ENCODE measurements at regions not wholly inside any gene's neighbourhood (a gene's known extent, or its start where the extent isn't known, plus 50 kb on each side); places are given as distances from the start of the nearest gene placed in this dataset.

GRCh38 chr16:86953631-86954391 lies 363.4 kb downstream of the C16orf95 start:
- Histone ChIP-seq H3K27ac (ENCODE audit: low read depth in 1 of 2, low read length in 2 of 2) (no peak overlapping the region), H3K36me3 (ENCODE audit: control insufficient read depth in 4 of 4, insufficient read depth in 3 of 4, low read depth in 1 of 4, low read length in 3 of 4) (no peaks in the 10 kb centered on the region)
- WGBS = 47% methylated on average over 29 of the region's 29 CpGs

GRCh38 chr16:86955136-86955855 lies 361.9 kb downstream of the C16orf95 start:
- H3K9ac ChIP-seq (ENCODE audit: low read depth in 1 of 2, low read length in 2 of 2) = no peak overlapping the region
- peaks cover 0 to 4% (median 2%) of the 10 kb centered on the region in 4 donors for H3K27me3 ChIP-seq (ENCODE audit: control insufficient read depth in 4 of 4, insufficient read depth in 4 of 4, low read length in 3 of 4)
- no peak for TF ChIP-seq FOXA2 (IDR thresholded peaks at IDR 0.05)
- TF ChIP-seq CTCF (IDR thresholded peaks at IDR 0.05; ENCODE audit: low read depth, low read length, missing input control) = no peak
- TF ChIP-seq MAX (IDR thresholded peaks at IDR 0.05) = no peak
- TF ChIP-seq HNF4A (conservative IDR thresholded peaks at IDR 0.05) = no peak
- TF ChIP-seq JUND (IDR thresholded peaks at IDR 0.05) = no peak
- no peak for TF ChIP-seq ATF3 (IDR thresholded peaks at IDR 0.05)
- TF ChIP-seq YY1 (IDR thresholded peaks at IDR 0.05) = no peak
- TF ChIP-seq RXRA (IDR thresholded peaks at IDR 0.05) = no peak
- TF ChIP-seq ZBTB33 (IDR thresholded peaks at IDR 0.05) = no peak
- peaks cover 0 to 10% (median 1%) of the 10 kb centered on the region in 4 donors for H3K9me3 ChIP-seq (ENCODE audit: control insufficient read depth in 4 of 4, low read length in 3 of 4)
- no peak overlapping the region for H3K4me3 ChIP-seq (ENCODE audit: low read depth in 1 of 3, low read length in 3 of 3)
- no peak for DNase-seq (ENCODE audit: low spot score)
- no peaks in the 10 kb centered on the region for H3K4me1 ChIP-seq (ENCODE audit: control insufficient read depth in 4 of 4, insufficient read depth in 4 of 4, low read length in 3 of 4)
- WGBS = 75% methylated on average over 13 of the region's 13 CpGs
- no peak overlapping the region for H3K27ac ChIP-seq (ENCODE audit: low read depth in 1 of 2, low read length in 2 of 2)
- no peaks in the 10 kb centered on the region for H3K36me3 ChIP-seq (ENCODE audit: control insufficient read depth in 4 of 4, insufficient read depth in 3 of 4, low read depth in 1 of 4, low read length in 3 of 4)

More at GRCh38 chr16:86953631-86954391, 363.4 kb downstream of the C16orf95 start:
- Histone ChIP-seq H3K4me1 (ENCODE audit: control insufficient read depth in 4 of 4, insufficient read depth in 4 of 4, low read length in 3 of 4) (no peaks in the 10 kb centered on the region), H3K4me3 (ENCODE audit: low read depth in 1 of 3, low read length in 3 of 3) (no peak overlapping the region), H3K9me3 (ENCODE audit: control insufficient read depth in 4 of 4, low read length in 3 of 4) (peaks cover 0 to 10% (median 1%) of the 10 kb centered on the region in 4 donors), H3K9ac (ENCODE audit: low read depth in 1 of 2, low read length in 2 of 2) (no peak overlapping the region), H3K27me3 (ENCODE audit: control insufficient read depth in 4 of 4, insufficient read depth in 4 of 4, low read length in 3 of 4) (peaks cover 0 to 2% (median under 1%) of the 10 kb centered on the region in 4 donors)
- DNase-seq (ENCODE audit: low spot score) = no peak
- TF ChIP-seq SP1 (IDR thresholded peaks at IDR 0.05) (no peak), RXRA (IDR thresholded peaks at IDR 0.05) (no peak), REST (IDR thresholded peaks at IDR 0.05) (no peak), FOXA1 (IDR thresholded peaks at IDR 0.05) (no peak), GABPA (IDR thresholded peaks at IDR 0.05 in 1 of 2, conservative IDR thresholded peaks at IDR 0.05 in 1 of 2) (no peak)

Data from liver (tissue), 8 donors.